ENCODE measurements at regions not wholly inside any gene's neighbourhood (a gene's known extent, or its start where the extent isn't known, plus 50 kb on each side); places are given as distances from the start of the nearest gene placed in this dataset.
A peak's percentile ranks its signal among the peaks of the same experiment; 100 is the strongest.

DNA sequence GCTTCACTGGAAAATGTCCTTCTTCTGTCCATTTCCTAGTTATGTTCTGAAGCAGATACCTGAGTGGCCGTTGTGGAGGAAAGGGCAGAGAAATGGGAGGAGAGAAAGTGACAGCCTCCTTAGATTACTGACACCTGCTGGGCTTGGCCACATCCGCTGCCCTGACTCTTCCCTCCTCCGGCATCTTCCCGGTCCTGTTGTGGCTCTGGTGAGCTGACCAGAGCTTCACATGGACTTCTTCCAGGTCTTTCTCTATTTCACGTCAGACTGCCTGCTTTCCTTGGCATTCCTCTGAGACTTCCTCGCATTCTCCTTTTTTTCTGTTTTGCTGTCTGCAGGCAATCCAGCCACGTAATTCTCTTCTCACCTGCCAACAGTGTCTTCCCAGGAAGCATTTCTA is 138.7 kb upstream of the E2F8 start:
- Histone ChIP-seq H3K27ac (no peak overlapping the region), H3K27me3 (replicated peaks) (no peaks in the 10 kb centered on the region), H3K9me3 (replicated peaks) (no peaks in the 10 kb centered on the region), H3K4me1 (replicated peaks) (peaks cover 14% of the 10 kb centered on the region), H3K36me3 (no peaks in the 10 kb centered on the region), H3K4me3 (no peak overlapping the region)
- no peak for DNase-seq (ENCODE audit: low read depth in 1 of 2, low spot score in 2 of 2)

DNA sequence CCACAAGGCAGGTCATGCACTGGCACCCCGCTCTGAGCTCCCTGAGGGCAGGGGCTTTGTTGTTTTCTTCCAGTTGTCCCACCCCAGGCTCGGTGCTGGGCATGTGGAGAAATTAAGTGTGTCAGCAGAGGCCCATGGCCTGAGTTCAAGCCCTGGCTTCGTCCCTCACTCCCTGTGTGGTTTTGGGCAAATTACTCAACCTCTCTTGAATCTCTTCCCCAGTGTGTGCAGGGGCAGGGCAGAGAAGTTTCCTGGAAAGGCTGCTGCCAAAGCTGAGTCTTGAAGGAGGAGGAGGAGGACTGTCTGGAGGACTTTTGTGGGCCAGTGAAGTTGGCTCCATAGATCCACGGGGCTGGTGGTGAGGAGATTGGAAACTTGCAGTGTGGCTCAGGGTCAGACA is 138.1 kb upstream of the E2F8 start:
- Histone ChIP-seq H3K27ac (no peak overlapping the region), H3K9me3 (replicated peaks) (no peaks in the 10 kb centered on the region), H3K27me3 (replicated peaks) (no peaks in the 10 kb centered on the region), H3K36me3 (no peaks in the 10 kb centered on the region), H3K4me1 (replicated peaks) (peaks cover 18% of the 10 kb centered on the region), H3K4me3 (no peak overlapping the region)
- no peak for DNase-seq (ENCODE audit: low read depth in 1 of 2, low spot score in 2 of 2)

DNA sequence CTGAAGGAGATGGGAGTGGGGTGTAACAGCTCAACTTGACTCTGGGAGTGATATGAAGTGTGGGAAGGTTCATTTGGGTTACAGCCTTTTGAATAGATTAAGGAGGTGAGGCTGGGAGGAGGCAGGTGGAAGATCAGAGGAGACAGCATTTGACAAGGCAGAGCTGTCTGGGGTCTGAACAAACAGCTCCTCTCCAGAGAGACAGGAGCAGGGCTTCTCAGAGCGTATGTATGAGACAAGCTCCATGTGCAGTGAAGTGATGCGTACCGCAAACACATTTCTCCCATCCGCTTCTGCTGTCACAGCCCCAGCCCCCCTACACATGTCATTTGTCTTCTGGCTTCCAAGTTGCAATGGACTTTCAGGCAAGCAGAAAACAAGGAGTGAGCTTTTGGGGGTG is 137.1 kb upstream of the E2F8 start:
- Histone ChIP-seq H3K27ac (no peak overlapping the region), H3K9me3 (replicated peaks) (no peaks in the 10 kb centered on the region), H3K4me3 (no peak overlapping the region), H3K36me3 (no peaks in the 10 kb centered on the region), H3K27me3 (replicated peaks) (no peaks in the 10 kb centered on the region), H3K4me1 (replicated peaks) (peaks cover 22% of the 10 kb centered on the region)
- no peak for DNase-seq (ENCODE audit: low read depth in 1 of 2, low spot score in 2 of 2)

DNA sequence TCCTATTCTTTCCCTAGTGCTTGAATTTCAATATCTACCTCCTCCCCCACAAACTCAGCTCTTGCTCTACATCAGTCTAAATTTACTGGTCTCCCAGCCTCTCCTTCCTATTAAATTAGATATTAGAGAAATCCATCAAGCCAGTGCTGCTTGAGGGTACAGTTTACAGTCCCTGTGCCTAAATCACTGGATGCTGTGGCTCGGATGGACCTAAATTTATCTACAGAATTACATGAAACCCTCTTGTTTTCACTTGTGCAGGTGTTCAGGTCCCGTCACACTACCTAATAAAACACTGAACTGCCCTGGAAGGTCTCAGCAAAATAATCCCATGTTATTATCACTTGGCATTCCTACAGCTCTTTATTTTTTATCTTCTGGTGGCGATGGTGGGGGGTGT is 134.7 kb upstream of the E2F8 start:
- peaks cover 27% of the 10 kb centered on the region for H3K4me1 ChIP-seq (replicated peaks)

DNA sequence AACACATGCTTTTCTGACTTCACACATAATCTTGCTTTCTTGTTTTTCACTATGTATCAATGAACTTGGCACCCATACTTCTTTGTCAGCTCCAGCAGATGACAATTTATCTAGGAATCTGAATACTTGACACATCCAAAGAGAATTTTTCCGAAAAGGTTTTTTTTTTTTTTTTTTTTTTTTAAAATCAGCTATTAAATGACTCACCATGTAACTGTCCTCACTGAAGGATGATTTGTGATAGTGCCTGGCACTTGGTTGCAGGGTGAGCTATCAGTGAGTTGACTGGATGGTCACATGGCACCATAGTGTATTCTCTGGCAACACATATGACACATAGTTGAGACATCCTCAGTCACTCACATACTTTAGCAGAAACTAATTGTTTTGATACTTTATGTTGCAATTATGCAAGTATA is 133.4 kb upstream of the E2F8 start:
- Histone ChIP-seq H3K4me3 (no peak overlapping the region), H3K27ac (peak overlapping the region; percentile 55; the same call in 1 of the 2 replicates), H3K4me1 (replicated peaks) (peaks cover 28% of the 10 kb centered on the region), H3K27me3 (replicated peaks) (no peaks in the 10 kb centered on the region), H3K36me3 (no peaks in the 10 kb centered on the region), H3K9me3 (replicated peaks) (no peaks in the 10 kb centered on the region)
- peak; percentile 52 to 62 for DNase-seq (ENCODE audit: low read depth in 1 of 2, low spot score in 2 of 2)

More for the DNA sequence above, 134.7 kb upstream of the E2F8 start:
- Histone ChIP-seq H3K36me3 (no peaks in the 10 kb centered on the region), H3K9me3 (replicated peaks) (no peaks in the 10 kb centered on the region), H3K27me3 (replicated peaks) (no peaks in the 10 kb centered on the region), H3K27ac (no peak overlapping the region), H3K4me3 (no peak overlapping the region)
- DNase-seq (ENCODE audit: low read depth in 1 of 2, low spot score in 2 of 2) = no peak

DNA sequence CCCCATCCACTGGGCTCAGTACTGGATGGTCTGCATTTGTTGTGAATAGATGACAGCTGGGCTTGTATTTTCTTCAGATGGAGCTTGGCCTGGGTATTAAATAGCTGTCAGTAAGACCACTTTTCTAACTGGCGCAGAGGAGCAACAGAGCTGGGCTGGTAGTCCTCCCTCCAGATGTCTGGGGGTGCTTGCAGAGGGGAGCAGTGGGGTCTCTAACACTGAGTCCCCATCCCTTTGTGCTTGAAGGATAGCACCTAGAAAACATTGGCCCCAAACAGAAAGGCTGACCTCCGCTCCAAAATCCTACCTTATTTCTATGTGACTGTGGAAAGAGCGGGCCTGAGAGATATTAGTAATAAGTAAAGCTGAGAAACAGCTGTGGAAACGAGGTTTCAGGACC is 131.6 kb upstream of the E2F8 start:
- H3K4me3 ChIP-seq = no peak overlapping the region
- DNase-seq (ENCODE audit: low read depth in 1 of 2, low spot score in 2 of 2) = no peak
- H3K9me3 ChIP-seq (replicated peaks) = no peaks in the 10 kb centered on the region
- H3K36me3 ChIP-seq = no peaks in the 10 kb centered on the region
- H3K27me3 ChIP-seq (replicated peaks) = no peaks in the 10 kb centered on the region
- H3K4me1 ChIP-seq (replicated peaks) = peaks cover 34% of the 10 kb centered on the region
- H3K27ac ChIP-seq = no peak overlapping the region

DNA sequence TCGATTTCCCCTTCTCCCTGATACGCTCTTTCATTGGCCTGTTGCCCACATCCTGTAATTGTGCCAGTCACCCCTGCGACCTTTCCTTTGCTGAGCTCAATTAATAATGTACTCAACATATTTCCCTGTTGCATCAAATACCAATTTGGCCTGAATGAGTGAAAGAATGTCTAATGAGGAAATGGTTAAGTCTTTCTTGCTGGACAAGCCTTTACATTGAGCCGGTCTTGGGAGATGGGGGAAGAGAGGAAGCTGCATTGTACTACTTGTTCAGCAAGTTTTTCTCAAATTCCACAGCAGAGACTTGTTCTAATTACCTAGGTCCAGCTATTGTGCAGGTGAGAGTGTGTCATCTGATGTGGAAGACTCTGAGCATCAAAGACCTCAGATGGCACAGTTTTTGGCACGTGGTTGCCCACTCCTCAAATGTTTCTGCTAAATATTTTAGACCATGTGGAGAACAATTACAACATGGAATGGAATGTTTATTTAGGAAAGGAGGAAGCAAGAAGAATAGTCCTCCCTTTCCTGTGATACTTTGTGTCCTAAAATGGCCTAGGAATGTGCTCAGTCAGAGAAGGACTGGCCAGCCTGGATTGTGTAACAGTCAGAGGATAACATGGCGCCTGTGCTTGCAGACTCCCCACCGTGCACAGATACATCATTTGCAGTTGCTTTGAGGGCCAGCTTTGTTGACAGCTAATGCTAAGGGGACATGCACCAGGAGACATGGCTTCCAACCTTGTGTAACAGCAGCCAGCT is 129.5 kb upstream of the E2F8 start:
- H3K4me3 ChIP-seq = no peak overlapping the region
- no peaks in the 10 kb centered on the region for H3K27me3 ChIP-seq (replicated peaks)
- no peak overlapping the region for H3K27ac ChIP-seq
- H3K36me3 ChIP-seq = no peaks in the 10 kb centered on the region
- H3K4me1 ChIP-seq (replicated peaks) = peaks cover 55% of the 10 kb centered on the region
- H3K9me3 ChIP-seq (replicated peaks) = no peaks in the 10 kb centered on the region
- no peak for DNase-seq (ENCODE audit: low read depth in 1 of 2, low spot score in 2 of 2)

DNA sequence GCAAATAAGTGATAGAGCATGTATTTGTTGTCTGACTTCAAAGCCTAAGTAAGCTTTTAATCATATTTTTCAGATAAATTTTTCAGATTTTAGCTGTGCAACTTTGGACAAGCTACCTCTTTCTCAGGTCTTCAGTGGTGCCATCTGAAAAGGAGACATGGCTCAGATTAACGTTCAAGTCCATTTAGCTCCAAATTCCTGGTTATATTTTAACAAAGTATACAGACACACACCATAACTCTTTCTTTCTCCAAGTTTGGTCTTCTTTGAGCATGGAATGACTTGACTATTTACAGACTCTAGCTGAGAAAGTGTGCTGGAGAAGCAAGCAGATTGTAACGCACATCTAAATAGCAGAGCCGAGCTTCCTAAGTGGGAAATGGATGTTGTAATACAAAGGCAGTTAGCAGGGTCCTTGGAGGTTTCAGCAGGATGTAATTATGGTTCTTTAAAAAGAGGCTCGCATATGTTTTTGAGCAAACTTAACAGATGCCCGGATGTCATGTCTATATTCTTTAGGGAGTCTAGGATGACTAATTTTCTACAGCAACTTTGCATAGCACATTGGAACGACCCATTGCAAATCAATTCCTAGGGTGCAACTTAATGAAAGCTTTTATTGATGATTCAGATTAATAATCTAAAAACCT is 128.1 kb upstream of the E2F8 start:
- no peak for DNase-seq (ENCODE audit: low read depth in 1 of 2, low spot score in 2 of 2)
- Histone ChIP-seq H3K36me3 (no peaks in the 10 kb centered on the region), H3K27ac (no peak overlapping the region), H3K4me1 (replicated peaks) (peaks cover 44% of the 10 kb centered on the region), H3K4me3 (no peak overlapping the region), H3K9me3 (replicated peaks) (no peaks in the 10 kb centered on the region), H3K27me3 (replicated peaks) (no peaks in the 10 kb centered on the region)

DNA sequence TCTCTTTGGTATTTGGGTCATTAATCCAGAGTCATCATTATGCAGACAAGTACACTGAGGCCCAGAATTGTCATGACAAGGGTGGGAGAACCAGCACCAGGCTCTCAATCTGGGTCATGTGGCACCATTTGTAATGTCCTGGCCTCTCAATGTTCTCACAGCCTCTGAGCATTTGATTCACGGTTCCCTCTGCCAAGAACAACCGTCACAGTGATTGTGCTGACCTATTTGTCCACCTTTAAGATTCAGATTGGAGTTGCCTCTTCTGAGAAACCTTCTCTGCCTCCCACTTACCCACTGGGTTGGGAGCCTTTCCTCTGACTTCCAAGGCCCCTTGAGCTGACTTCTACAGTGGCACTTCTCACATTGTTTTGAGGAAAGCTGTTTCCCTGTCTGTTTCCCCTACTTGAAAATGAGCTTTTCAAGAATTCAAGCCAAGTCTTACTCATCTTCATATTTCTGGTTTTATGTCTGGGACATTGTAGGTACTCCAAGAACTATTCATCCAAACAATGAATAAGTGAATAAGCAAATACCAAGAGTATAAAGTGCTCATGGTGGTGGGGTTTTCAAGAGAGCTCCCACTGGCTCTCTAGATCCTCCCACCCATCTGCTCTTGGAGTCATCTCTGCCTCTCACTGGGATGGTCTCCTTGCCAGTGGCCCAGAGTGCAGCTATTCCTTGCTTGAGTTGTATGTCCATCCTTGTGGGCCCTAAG is 126.4 kb upstream of the E2F8 start:
- H3K4me3 ChIP-seq = no peak overlapping the region
- DNase-seq (ENCODE audit: low read depth in 1 of 2, low spot score in 2 of 2) = peak in 1 of 2 experiments; percentile 12
- H3K36me3 ChIP-seq = no peaks in the 10 kb centered on the region
- H3K27ac ChIP-seq = no peak overlapping the region
- H3K4me1 ChIP-seq (replicated peaks) = peaks cover 40% of the 10 kb centered on the region
- H3K9me3 ChIP-seq (replicated peaks) = no peaks in the 10 kb centered on the region
- H3K27me3 ChIP-seq (replicated peaks) = no peaks in the 10 kb centered on the region

DNA sequence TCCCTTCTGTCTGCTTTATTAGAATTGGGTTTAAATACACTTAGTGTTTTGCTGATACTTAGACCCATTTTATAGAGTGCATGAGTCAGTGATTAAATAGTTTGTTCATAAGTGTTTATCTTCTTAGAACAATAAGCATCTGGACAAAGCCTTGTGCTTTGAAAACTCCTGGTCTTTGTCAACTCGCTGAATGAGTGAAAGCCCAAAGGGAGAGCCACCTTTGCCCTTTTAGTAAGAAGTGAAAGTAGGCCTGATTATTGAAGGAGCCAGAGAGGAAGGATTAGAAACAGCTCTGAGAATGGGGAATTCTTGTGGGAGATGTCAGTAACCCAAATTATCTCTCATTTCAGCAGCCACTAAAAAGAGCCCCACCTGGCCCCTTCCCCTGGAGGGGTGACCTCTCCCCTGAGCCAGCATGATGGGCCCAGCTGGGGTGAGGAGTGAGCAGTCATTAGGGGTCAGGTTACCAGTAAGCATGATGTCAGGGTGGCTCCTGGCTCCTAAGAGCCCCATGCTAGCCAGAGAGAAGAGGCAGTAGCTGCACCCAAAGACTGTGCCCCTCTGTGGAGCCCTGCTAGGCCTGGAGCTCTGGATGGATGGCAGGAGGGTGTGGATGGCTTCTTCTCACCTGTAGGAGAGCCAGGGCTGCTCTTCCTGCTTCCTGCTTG is 125.1 kb upstream of the E2F8 start:
- H3K9me3 ChIP-seq (replicated peaks) = no peaks in the 10 kb centered on the region
- H3K4me3 ChIP-seq = no peak overlapping the region
- DNase-seq (ENCODE audit: low read depth in 1 of 2, low spot score in 2 of 2) = no peak
- peaks cover 37% of the 10 kb centered on the region for H3K4me1 ChIP-seq (replicated peaks)
- H3K27me3 ChIP-seq (replicated peaks) = no peaks in the 10 kb centered on the region
- no peak overlapping the region for H3K27ac ChIP-seq
- H3K36me3 ChIP-seq = no peaks in the 10 kb centered on the region

DNA sequence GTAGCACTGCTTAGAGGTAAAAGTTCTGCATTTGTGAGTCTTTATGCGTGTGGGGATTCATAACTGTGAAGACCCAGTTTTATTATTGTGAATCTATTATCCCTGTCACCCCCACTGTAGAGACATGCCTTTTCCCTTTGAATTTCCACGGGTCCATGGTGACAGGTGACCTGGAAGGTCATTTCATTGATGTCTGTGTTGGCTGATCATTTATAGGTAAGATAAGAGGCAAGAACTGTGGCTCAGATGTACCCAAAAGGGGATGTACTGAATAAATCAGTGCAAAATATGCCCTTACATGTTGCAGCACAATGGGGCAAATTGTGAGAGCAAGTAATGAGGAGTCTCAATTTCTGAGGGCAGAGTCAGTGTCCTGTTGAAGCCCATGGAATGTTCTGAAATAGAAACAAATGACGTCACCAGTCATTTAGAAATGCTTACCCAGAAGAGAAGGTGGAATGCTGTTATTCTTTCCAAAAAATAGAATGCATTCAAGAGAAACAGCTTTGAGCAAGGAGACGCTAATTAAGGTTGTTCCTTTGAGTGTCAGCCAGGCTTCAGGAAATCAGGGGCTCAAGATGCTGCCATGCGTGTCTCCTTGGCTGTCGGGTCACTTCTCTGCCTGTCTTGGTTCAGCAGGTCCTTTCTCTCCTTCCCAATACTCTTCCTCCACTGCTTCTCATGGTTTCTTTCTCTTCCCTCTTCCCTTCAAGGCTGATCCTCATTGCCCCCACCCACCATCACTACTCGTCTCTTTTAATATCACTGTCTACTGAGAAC is 118.7 kb upstream of the E2F8 start:
- no peaks in the 10 kb centered on the region for H3K9me3 ChIP-seq (replicated peaks)
- H3K36me3 ChIP-seq = no peaks in the 10 kb centered on the region
- DNase-seq (ENCODE audit: low read depth in 1 of 2, low spot score in 2 of 2) = peak in 1 of 2 experiments; percentile 24
- H3K4me1 ChIP-seq (replicated peaks) = peaks cover 5% of the 10 kb centered on the region; the same call in 1 of the 2 replicates
- peaks cover 3% of the 10 kb centered on the region; the same call in 1 of the 2 replicates for H3K27me3 ChIP-seq (replicated peaks)
- no peak overlapping the region for H3K27ac ChIP-seq
- H3K4me3 ChIP-seq = no peak overlapping the region

DNA sequence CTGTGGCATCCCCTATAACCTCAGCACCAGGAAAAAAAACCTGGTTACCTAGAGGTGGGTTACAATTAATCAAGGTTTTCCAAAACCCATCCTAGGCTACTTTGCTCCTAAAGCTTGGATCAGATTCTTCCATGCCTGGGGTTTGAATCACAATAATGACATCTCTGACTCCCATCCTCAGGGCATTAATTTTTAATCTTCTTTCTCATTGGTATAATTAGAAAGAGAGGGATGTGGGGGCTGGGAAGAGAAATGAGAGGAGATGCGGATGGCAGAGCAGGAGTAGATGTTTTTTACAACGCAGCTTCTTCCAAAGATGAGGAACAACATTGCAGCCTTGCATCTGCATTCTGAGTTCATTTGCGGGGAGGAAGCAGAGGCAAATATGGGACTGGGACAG is 117.2 kb upstream of the E2F8 start:
- H3K27me3 ChIP-seq (replicated peaks) = peaks cover 3% of the 10 kb centered on the region
- DNase-seq (ENCODE audit: low read depth in 1 of 2, low spot score in 2 of 2) = no peak
- H3K9me3 ChIP-seq (replicated peaks) = no peaks in the 10 kb centered on the region
- H3K4me1 ChIP-seq (replicated peaks) = peaks cover 5% of the 10 kb centered on the region; the same call in 1 of the 2 replicates
- no peaks in the 10 kb centered on the region for H3K36me3 ChIP-seq
- H3K27ac ChIP-seq = no peak overlapping the region
- no peak overlapping the region for H3K4me3 ChIP-seq

DNA sequence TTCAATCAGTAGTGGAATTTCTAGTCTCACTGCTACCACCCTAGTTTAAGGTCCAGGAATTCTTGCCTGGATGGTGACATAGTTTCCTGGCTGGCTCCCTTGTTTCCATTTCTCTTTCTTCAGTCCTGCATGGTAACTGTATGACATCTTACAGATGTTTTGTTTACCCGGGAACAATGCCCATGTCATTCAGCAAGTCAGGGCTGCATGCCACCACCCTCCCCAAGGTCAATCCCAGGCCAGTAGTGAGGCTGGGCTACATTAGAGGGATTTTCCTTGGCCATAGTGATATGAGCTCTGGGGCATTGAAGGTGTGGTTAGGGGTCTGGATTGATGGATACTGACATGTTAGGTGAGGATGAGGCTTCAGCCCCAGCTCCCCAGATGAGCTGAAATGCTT is 114.9 kb upstream of the E2F8 start:
- H3K27me3 ChIP-seq (replicated peaks) = peaks cover 8% of the 10 kb centered on the region
- DNase-seq (ENCODE audit: low read depth in 1 of 2, low spot score in 2 of 2) = no peak
- H3K4me3 ChIP-seq = no peak overlapping the region
- peaks cover 5% of the 10 kb centered on the region; the same call in 1 of the 2 replicates for H3K4me1 ChIP-seq (replicated peaks)
- no peaks in the 10 kb centered on the region for H3K36me3 ChIP-seq
- H3K27ac ChIP-seq = no peak overlapping the region
- H3K9me3 ChIP-seq (replicated peaks) = no peaks in the 10 kb centered on the region

Measured in SJSA1 (cell line).